Vagina (tissue), 2 donors: ENCODE measurements at regions not wholly inside any gene's neighbourhood (a gene's known extent, or its start where the extent isn't known, plus 50 kb on each side); places are given as distances from the start of the nearest gene placed in this dataset.

ENCODE experiments used
- POLR2AphosphoS5 ChIP-seq, 2 donors: sonication (generic); formaldehyde crosslinking; IDR thresholded peaks; one replicate each; pipeline ENCODE4 v1.9.0; 2017; ENCODE audit warnings: antibody characterized with exemption in 2 of 2, mild to moderate bottlenecking in 2 of 2, low read depth in 1 of 2; ENCODE audit not compliant: insufficient read depth in 1 of 2
- TF ChIP-seq, protein P1 (sequence below), 3 experiments: fragments of 450-650 bp in 2 of 3; fragments of 200-600 bp in 1 of 3; sonication (generic) in 1 of 3; IDR thresholded peaks; one replicate each; pipeline ENCODE4 v1.5.1; 2017 to 2019; ENCODE audit warnings: antibody characterized with exemption in 3 of 3, mild to moderate bottlenecking in 2 of 3, moderate library complexity in 2 of 3

GRCh38 chr7:136079066-136079465 lies 101.9 kb upstream of the MTPN start:
- TF ChIP-seq, protein P1, sequence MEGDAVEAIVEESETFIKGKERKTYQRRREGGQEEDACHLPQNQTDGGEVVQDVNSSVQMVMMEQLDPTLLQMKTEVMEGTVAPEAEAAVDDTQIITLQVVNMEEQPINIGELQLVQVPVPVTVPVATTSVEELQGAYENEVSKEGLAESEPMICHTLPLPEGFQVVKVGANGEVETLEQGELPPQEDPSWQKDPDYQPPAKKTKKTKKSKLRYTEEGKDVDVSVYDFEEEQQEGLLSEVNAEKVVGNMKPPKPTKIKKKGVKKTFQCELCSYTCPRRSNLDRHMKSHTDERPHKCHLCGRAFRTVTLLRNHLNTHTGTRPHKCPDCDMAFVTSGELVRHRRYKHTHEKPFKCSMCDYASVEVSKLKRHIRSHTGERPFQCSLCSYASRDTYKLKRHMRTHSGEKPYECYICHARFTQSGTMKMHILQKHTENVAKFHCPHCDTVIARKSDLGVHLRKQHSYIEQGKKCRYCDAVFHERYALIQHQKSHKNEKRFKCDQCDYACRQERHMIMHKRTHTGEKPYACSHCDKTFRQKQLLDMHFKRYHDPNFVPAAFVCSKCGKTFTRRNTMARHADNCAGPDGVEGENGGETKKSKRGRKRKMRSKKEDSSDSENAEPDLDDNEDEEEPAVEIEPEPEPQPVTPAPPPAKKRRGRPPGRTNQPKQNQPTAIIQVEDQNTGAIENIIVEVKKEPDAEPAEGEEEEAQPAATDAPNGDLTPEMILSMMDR (IDR thresholded peaks at IDR 0.05) = no peak
- no peak for TF ChIP-seq POLR2AphosphoS5 (IDR thresholded peaks at IDR 0.05; ENCODE audit: insufficient read depth in 1 of 2, low read depth in 1 of 2)
